Neural crest cell (in vitro differentiated cells): ENCODE measurements at regions not wholly inside any gene's neighbourhood (a gene's known extent, or its start where the extent isn't known, plus 50 kb on each side); places are given as distances from the start of the nearest gene placed in this dataset.

Experiments
- DNase-seq: peaks from one replicate; pipeline ENCODE4 v3.0.0; 2021; ENCODE audit warnings: low read depth, mixed read lengths, low spot score
- H3K27ac Mint-ChIP-seq: one replicate; pipeline ENCODE4 v1.8.0; 2021; ENCODE audit warnings: mild to moderate bottlenecking, mixed read lengths; ENCODE audit not compliant: unreplicated experiment
- H3K27me3 Mint-ChIP-seq: 2 replicates; pipeline ENCODE4 v1.8.0; 2021; ENCODE audit warnings: low read depth, mild to moderate bottlenecking, mixed read lengths
- H3K36me3 Mint-ChIP-seq: 2 replicates; pipeline ENCODE4 v1.8.0; 2021; ENCODE audit warnings: low read depth, mild to moderate bottlenecking, mixed read lengths
- H3K4me1 Mint-ChIP-seq: 2 replicates; pipeline ENCODE4 v1.8.0; 2021; ENCODE audit warnings: mixed read lengths
- H3K4me3 Mint-ChIP-seq: one replicate; pipeline ENCODE4 v1.8.0; 2021; ENCODE audit warnings: mild to moderate bottlenecking, mixed read lengths
- H3K9me3 Mint-ChIP-seq: 2 replicates; pipeline ENCODE4 v1.8.0; 2021; ENCODE audit warnings: mixed read lengths
- CTCF ChIP-seq: fragments of 200-600 bp; sonication (generic); conservative IDR thresholded peaks from 2 replicates; pipeline ENCODE4 v1.5.0; 2021; ENCODE audit warnings: antibody characterized with exemption, mild to moderate bottlenecking

- Mint-ChIP-seq H3K36me3 (no peaks in the 10 kb centered on the region), H3K4me3 (no peak overlapping the region), H3K4me1 (peaks cover 4% of the 10 kb centered on the region), H3K27ac (no peak overlapping the region), H3K9me3 (peaks cover 3% of the 10 kb centered on the region), H3K27me3 (peaks cover 8% of the 10 kb centered on the region)
- TF ChIP-seq CTCF, result no peak
- no peak for DNase-seq
These were observed 84.3 kb upstream of the MTPN start for GRCh38 chr7:136061433-136061832.

GRCh38 chr7:136058546-136058945 lies 81.4 kb upstream of the MTPN start:
- TF ChIP-seq CTCF, result no peak
- Mint-ChIP-seq H3K9me3 (peaks cover 2% of the 10 kb centered on the region), H3K27ac (no peak overlapping the region), H3K4me1 (peaks cover 4% of the 10 kb centered on the region), H3K27me3 (peaks cover 5% of the 10 kb centered on the region), H3K36me3 (no peaks in the 10 kb centered on the region), H3K4me3 (no peak overlapping the region)
- no peak for DNase-seq

GRCh38 chr7:136057509-136057908 lies 80.3 kb upstream of the MTPN start:
- no peak for DNase-seq
- no peaks in the 10 kb centered on the region for H3K36me3 Mint-ChIP-seq
- no peak overlapping the region for H3K27ac Mint-ChIP-seq
- H3K4me3 Mint-ChIP-seq, result no peak overlapping the region
- H3K9me3 Mint-ChIP-seq, result peaks cover 2% of the 10 kb centered on the region
- TF ChIP-seq CTCF, result no peak
- peaks cover 4% of the 10 kb centered on the region for H3K4me1 Mint-ChIP-seq
- H3K27me3 Mint-ChIP-seq, result peaks cover 5% of the 10 kb centered on the region

GRCh38 chr7:136056651-136057231 lies 79.6 kb upstream of the MTPN start:
- Mint-ChIP-seq H3K27ac (no peak overlapping the region), H3K9me3 (peaks cover 2% of the 10 kb centered on the region), H3K4me3 (no peak overlapping the region), H3K4me1 (peaks cover 4% of the 10 kb centered on the region), H3K36me3 (no peaks in the 10 kb centered on the region), H3K27me3 (peaks cover under 1% of the 10 kb centered on the region)
- no peak for DNase-seq
- no peak for TF ChIP-seq CTCF

GRCh38 chr7:136055266-136055665 lies 78.1 kb upstream of the MTPN start:
- H3K27me3 Mint-ChIP-seq, result no peaks in the 10 kb centered on the region
- H3K27ac Mint-ChIP-seq, result no peak overlapping the region
- H3K4me1 Mint-ChIP-seq, result peaks cover 4% of the 10 kb centered on the region
- TF ChIP-seq CTCF, result no peak
- no peak for DNase-seq
- no peaks in the 10 kb centered on the region for H3K36me3 Mint-ChIP-seq
- H3K9me3 Mint-ChIP-seq, result peaks cover 2% of the 10 kb centered on the region
- H3K4me3 Mint-ChIP-seq, result no peak overlapping the region
